Astrocyte (in vitro differentiated cells and primary cell): ENCODE measurements at regions not wholly inside any gene's neighbourhood (a gene's known extent, or its start where the extent isn't known, plus 50 kb on each side); places are given as distances from the start of the nearest gene placed in this dataset.

ENCODE experiments used
- EZH2 ChIP-seq: IDR thresholded peaks from 2 replicates; pipeline ENCODE4 v1.6.1; 2012; ENCODE audit warnings: mild to moderate bottlenecking, low read length, inconsistent platforms; ENCODE audit not compliant: insufficient read depth
- TF ChIP-seq, protein P1 (sequence below): IDR thresholded peaks from 2 replicates; pipeline ENCODE4 v1.5.1; 2011; ENCODE audit warnings: low read depth, mild to moderate bottlenecking, inconsistent platforms, low read length, moderate library complexity; ENCODE audit not compliant: insufficient read depth

DNA sequence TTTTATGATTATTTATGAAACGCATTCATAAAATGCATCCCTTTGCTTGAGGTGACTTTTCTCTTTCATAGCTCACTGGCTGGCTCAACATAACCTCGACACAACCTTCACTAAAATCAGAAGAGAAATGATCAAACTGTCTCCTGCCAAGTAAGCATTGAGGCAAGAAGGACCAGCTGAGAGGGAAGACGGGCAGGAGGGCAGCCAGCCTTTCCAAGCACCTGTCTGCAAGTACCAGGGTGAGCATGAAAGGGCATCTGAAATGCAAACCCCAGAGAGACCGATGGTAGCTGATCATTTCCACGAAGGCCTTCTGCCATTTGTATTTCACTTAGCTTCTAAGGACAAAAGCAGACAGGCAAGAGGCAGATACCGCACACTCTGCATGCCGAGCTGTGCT is 52.1 kb upstream of the RPH3AL start:
- TF ChIP-seq, protein P1, sequence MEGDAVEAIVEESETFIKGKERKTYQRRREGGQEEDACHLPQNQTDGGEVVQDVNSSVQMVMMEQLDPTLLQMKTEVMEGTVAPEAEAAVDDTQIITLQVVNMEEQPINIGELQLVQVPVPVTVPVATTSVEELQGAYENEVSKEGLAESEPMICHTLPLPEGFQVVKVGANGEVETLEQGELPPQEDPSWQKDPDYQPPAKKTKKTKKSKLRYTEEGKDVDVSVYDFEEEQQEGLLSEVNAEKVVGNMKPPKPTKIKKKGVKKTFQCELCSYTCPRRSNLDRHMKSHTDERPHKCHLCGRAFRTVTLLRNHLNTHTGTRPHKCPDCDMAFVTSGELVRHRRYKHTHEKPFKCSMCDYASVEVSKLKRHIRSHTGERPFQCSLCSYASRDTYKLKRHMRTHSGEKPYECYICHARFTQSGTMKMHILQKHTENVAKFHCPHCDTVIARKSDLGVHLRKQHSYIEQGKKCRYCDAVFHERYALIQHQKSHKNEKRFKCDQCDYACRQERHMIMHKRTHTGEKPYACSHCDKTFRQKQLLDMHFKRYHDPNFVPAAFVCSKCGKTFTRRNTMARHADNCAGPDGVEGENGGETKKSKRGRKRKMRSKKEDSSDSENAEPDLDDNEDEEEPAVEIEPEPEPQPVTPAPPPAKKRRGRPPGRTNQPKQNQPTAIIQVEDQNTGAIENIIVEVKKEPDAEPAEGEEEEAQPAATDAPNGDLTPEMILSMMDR = no peak
- TF ChIP-seq EZH2 = no peak
